MM.1S (cell line): ENCODE measurements at regions not wholly inside any gene's neighbourhood (a gene's known extent, or its start where the extent isn't known, plus 50 kb on each side); places are given as distances from the start of the nearest gene placed in this dataset.

ENCODE experiments used
- DNase-seq: peaks from one replicate; pipeline ENCODE4 v3.0.0-alpha.2; 2015
- H2AFZ ChIP-seq: fragments of 300-600 bp; sonication (generic); 2 replicates; pipeline ENCODE4 v1.6.0; 2016; ENCODE audit warnings: antibody characterized with exemption, low read length
- H3F3A ChIP-seq: fragments of 300-600 bp; sonication (generic); 2 replicates; pipeline ENCODE4 v1.6.1; 2016; ENCODE audit warnings: mild to moderate bottlenecking, antibody characterized with exemption, low read length, moderate library complexity, mixed read lengths; ENCODE audit not compliant: insufficient read depth
- H3K27ac ChIP-seq: fragments of 300-600 bp; sonication (generic); 2 replicates; pipeline ENCODE4 v1.5.1; 2016; ENCODE audit warnings: mild to moderate bottlenecking, low read length
- H3K27me3 ChIP-seq: fragments of 300-600 bp; sonication (generic); replicated peaks from 2 replicates; pipeline ENCODE4 v1.6.0; 2016; ENCODE audit warnings: low read length; ENCODE audit not compliant: insufficient read depth
- H3K36me3 ChIP-seq: fragments of 300-600 bp; sonication (generic); replicated peaks from 2 replicates; pipeline ENCODE4 v1.6.1; 2016; ENCODE audit warnings: mild to moderate bottlenecking, low read length, mixed read lengths; ENCODE audit not compliant: insufficient read depth
- H3K4me1 ChIP-seq: fragments of 300-600 bp; sonication (generic); 2 replicates; pipeline ENCODE4 v1.6.1; 2016; ENCODE audit warnings: low read length, mixed read lengths
- H3K4me2 ChIP-seq: fragments of 300-600 bp; sonication (generic); 2 replicates; pipeline ENCODE4 v1.6.0; 2016; ENCODE audit warnings: low read depth, low read length
- H3K4me3 ChIP-seq: fragments of 300-600 bp; sonication (generic); 2 replicates; pipeline ENCODE4 v1.5.1; 2016; ENCODE audit warnings: low read length, mixed read lengths
- H3K79me2 ChIP-seq: fragments of 300-600 bp; sonication (generic); 2 replicates; pipeline ENCODE4 v1.6.1; 2016; ENCODE audit warnings: mixed run types, low read length, mixed read lengths
- H3K9ac ChIP-seq: fragments of 300-600 bp; sonication (generic); 2 replicates; pipeline ENCODE4 v1.6.1; 2016; ENCODE audit warnings: low read length, mixed read lengths
- H3K9me2 ChIP-seq: fragments of 300-600 bp; sonication (generic); replicated peaks from 2 replicates; pipeline ENCODE4 v1.6.1; 2016; ENCODE audit warnings: mild to moderate bottlenecking, low read length, mixed read lengths; ENCODE audit not compliant: insufficient read depth
- H3K9me3 ChIP-seq: fragments of 300-600 bp; sonication (generic); replicated peaks from 2 replicates; pipeline ENCODE4 v1.6.1; 2016; ENCODE audit warnings: mild to moderate bottlenecking, low read length, mixed read lengths; ENCODE audit not compliant: insufficient read depth
- H4K20me1 ChIP-seq: fragments of 300-600 bp; sonication (generic); 2 replicates; pipeline ENCODE4 v1.6.1; 2016; ENCODE audit warnings: mild to moderate bottlenecking, low read length, moderate library complexity, mixed read lengths; ENCODE audit not compliant: insufficient read depth
- CTCF ChIP-seq: fragments of 300-600 bp; sonication (generic); IDR thresholded peaks from 2 replicates; pipeline ENCODE4 v1.5.1; 2016; ENCODE audit warnings: antibody characterized with exemption, low read length, mixed read lengths
- EZH2 ChIP-seq: fragments of 300-600 bp; sonication (generic); optimal IDR thresholded peaks from 2 replicates; pipeline ENCODE3; 2017; ENCODE audit warnings: low read depth, mild to moderate bottlenecking, antibody characterized with exemption, low read length, mixed read lengths
- EZH2phosphoT487 ChIP-seq: fragments of 300-600 bp; sonication (generic); IDR thresholded peaks from 2 replicates; pipeline ENCODE4 v1.6.1; 2018; ENCODE audit warnings: antibody characterized with exemption, low read length

GRCh38 chr16:26667307-26667706 lies 399.4 kb upstream of the C16orf82 start:
- Histone ChIP-seq H3K9ac (no peak overlapping the region), H3K9me3 (no peaks in the 10 kb centered on the region), H3K27ac (no peak overlapping the region), H3K27me3 (no peaks in the 10 kb centered on the region), H3K4me2 (no peak overlapping the region), H4K20me1 (no peaks in the 10 kb centered on the region), H2AFZ (no peak overlapping the region), H3K4me1 (no peaks in the 10 kb centered on the region), H3K36me3 (no peaks in the 10 kb centered on the region), H3K4me3 (no peak overlapping the region), H3K79me2 (no peaks in the 10 kb centered on the region), H3F3A (no peaks in the 10 kb centered on the region), H3K9me2 (no peaks in the 10 kb centered on the region)
- no peak for DNase-seq
- TF ChIP-seq EZH2phosphoT487, result no peak
- TF ChIP-seq CTCF, result no peak
- no peak for TF ChIP-seq EZH2

GRCh38 chr16:26668026-26668425 lies 398.7 kb upstream of the C16orf82 start:
- no peaks in the 10 kb centered on the region for H3K4me1 ChIP-seq
- H3K9me2 ChIP-seq, result no peaks in the 10 kb centered on the region
- DNase-seq, result no peak
- H3K36me3 ChIP-seq, result no peaks in the 10 kb centered on the region
- no peaks in the 10 kb centered on the region for H4K20me1 ChIP-seq
- H3K27me3 ChIP-seq, result no peaks in the 10 kb centered on the region
- no peak overlapping the region for H3K27ac ChIP-seq
- H3K4me2 ChIP-seq, result no peak overlapping the region
- no peaks in the 10 kb centered on the region for H3F3A ChIP-seq
- H3K9me3 ChIP-seq, result no peaks in the 10 kb centered on the region
- TF ChIP-seq EZH2, result no peak
- TF ChIP-seq CTCF, result no peak
- TF ChIP-seq EZH2phosphoT487, result no peak
- no peak overlapping the region for H2AFZ ChIP-seq
- no peak overlapping the region for H3K9ac ChIP-seq
- no peak overlapping the region for H3K4me3 ChIP-seq
- H3K79me2 ChIP-seq, result no peaks in the 10 kb centered on the region

GRCh38 chr16:26672206-26672605 lies 394.5 kb upstream of the C16orf82 start:
- H3K36me3 ChIP-seq, result no peaks in the 10 kb centered on the region
- H3K4me2 ChIP-seq, result no peak overlapping the region
- H3K9ac ChIP-seq, result no peak overlapping the region
- H3K27me3 ChIP-seq, result no peaks in the 10 kb centered on the region
- H3K79me2 ChIP-seq, result no peaks in the 10 kb centered on the region
- no peak overlapping the region for H2AFZ ChIP-seq
- no peaks in the 10 kb centered on the region for H4K20me1 ChIP-seq
- H3K9me2 ChIP-seq, result no peaks in the 10 kb centered on the region
- no peak overlapping the region for H3K27ac ChIP-seq
- no peaks in the 10 kb centered on the region for H3F3A ChIP-seq
- no peak for DNase-seq
- TF ChIP-seq EZH2 (no peak), CTCF (no peak), EZH2phosphoT487 (no peak)
- H3K4me3 ChIP-seq, result no peak overlapping the region
- no peaks in the 10 kb centered on the region for H3K4me1 ChIP-seq
- no peaks in the 10 kb centered on the region for H3K9me3 ChIP-seq

- Histone ChIP-seq H3K27ac (no peak overlapping the region), H2AFZ (no peak overlapping the region), H3K27me3 (no peaks in the 10 kb centered on the region), H3K9me2 (no peaks in the 10 kb centered on the region), H3K9ac (no peak overlapping the region), H3K36me3 (no peaks in the 10 kb centered on the region), H3K79me2 (no peaks in the 10 kb centered on the region), H3F3A (no peaks in the 10 kb centered on the region), H3K9me3 (no peaks in the 10 kb centered on the region), H3K4me2 (no peak overlapping the region), H3K4me3 (no peak overlapping the region), H4K20me1 (no peaks in the 10 kb centered on the region), H3K4me1 (no peaks in the 10 kb centered on the region)
- TF ChIP-seq CTCF (no peak), EZH2phosphoT487 (no peak), EZH2 (no peak)
- no peak for DNase-seq
Measured at GRCh38 chr16:26673011-26673410, 393.7 kb upstream of the C16orf82 start.
